ENCODE measurements at regions not wholly inside any gene's neighbourhood (a gene's known extent, or its start where the extent isn't known, plus 50 kb on each side); places are given as distances from the start of the nearest gene placed in this dataset.

- TF ChIP-seq, protein P1, sequence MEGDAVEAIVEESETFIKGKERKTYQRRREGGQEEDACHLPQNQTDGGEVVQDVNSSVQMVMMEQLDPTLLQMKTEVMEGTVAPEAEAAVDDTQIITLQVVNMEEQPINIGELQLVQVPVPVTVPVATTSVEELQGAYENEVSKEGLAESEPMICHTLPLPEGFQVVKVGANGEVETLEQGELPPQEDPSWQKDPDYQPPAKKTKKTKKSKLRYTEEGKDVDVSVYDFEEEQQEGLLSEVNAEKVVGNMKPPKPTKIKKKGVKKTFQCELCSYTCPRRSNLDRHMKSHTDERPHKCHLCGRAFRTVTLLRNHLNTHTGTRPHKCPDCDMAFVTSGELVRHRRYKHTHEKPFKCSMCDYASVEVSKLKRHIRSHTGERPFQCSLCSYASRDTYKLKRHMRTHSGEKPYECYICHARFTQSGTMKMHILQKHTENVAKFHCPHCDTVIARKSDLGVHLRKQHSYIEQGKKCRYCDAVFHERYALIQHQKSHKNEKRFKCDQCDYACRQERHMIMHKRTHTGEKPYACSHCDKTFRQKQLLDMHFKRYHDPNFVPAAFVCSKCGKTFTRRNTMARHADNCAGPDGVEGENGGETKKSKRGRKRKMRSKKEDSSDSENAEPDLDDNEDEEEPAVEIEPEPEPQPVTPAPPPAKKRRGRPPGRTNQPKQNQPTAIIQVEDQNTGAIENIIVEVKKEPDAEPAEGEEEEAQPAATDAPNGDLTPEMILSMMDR (IDR thresholded peaks at IDR 0.05), result no peak
Observed at GRCh38 chr2:8630676-8631464, 51.0 kb upstream of the ID2 start.

GRCh38 chr2:8631465-8632005, 50.3 kb upstream of the ID2 start:
- POLR2A ChIA-PET, result interaction anchor here (1.2 kb wide), 1 partner anchor 26 kb away, joined by 5 read pairs; no protein-coding TSS in a partner anchor
- ATAC-seq, result peak; percentile 47
- CTCF ChIA-PET, result no interaction called here

More at GRCh38 chr2:8630676-8631464, 51.0 kb upstream of the ID2 start:
- peaks cover 5% of the 10 kb centered on the region for H3K4me1 Mint-ChIP-seq (ENCODE audit: low read depth)
- CTCF ChIA-PET, result no interaction called here
- POLR2A ChIA-PET, result interaction anchor here (1.2 kb wide), 1 partner anchor 26 kb away, joined by 5 read pairs; no protein-coding TSS in a partner anchor
- H3K27me3 Mint-ChIP-seq, result no peaks in the 10 kb centered on the region
- no peak for ATAC-seq
- no peaks in the 10 kb centered on the region for H3K9me3 Mint-ChIP-seq
- DNase-seq, result no peak
- H3K4me3 Mint-ChIP-seq, result no peak overlapping the region
- no peaks in the 10 kb centered on the region for H3K36me3 Mint-ChIP-seq (ENCODE audit: low read depth)
- H3K27ac Mint-ChIP-seq, result no peak overlapping the region
- intact Hi-C loops (cut with micrococcal nuclease), result no loop called here

More at GRCh38 chr2:8631465-8632005, 50.3 kb upstream of the ID2 start:
- Mint-ChIP-seq H3K4me1 (ENCODE audit: low read depth) (peaks cover 5% of the 10 kb centered on the region), H3K27ac (no peak overlapping the region), H3K27me3 (no peaks in the 10 kb centered on the region), H3K9me3 (no peaks in the 10 kb centered on the region), H3K36me3 (ENCODE audit: low read depth) (no peaks in the 10 kb centered on the region), H3K4me3 (no peak overlapping the region)
- intact Hi-C loops (cut with micrococcal nuclease), result no loop called here
- TF ChIP-seq, protein P1 (IDR thresholded peaks at IDR 0.05), result no peak
- DNase-seq, result peak; percentile 14
